Natural killer cell (primary cell): ENCODE measurements at regions not wholly inside any gene's neighbourhood (a gene's known extent, or its start where the extent isn't known, plus 50 kb on each side); places are given as distances from the start of the nearest gene placed in this dataset.
"Not testable (repeated sequence)": the region's sequence is repeated elsewhere in the genome, so short reads cannot be mapped to it uniquely, and the experiment has no call there.

Experiments used
- ATAC-seq, 3 donors: fragments of 150-1000 bp in 2 of 3; fragments of 200-7000 bp in 1 of 3; cut with Tn5 transposase; 1 replicate in 1 of 3; 2 replicates in 2 of 3; pipeline ENCODE4 v1.10.0; 2021; ENCODE audit warnings: mild to moderate bottlenecking in 2 of 3, moderate library complexity in 2 of 3
- DNase-seq, 2 donors: peaks; one replicate each; pipeline versions ENCODE4 v3.0.0 to v3.0.0-alpha.2; 2013 to 2021; ENCODE audit warnings: mixed read lengths in 1 of 2
- H3K27ac ChIP-seq: one replicate; pipeline ENCODE4 v1.5.1; 2013; ENCODE audit warnings: mild to moderate bottlenecking, low read length
- H3K27me3 ChIP-seq: one replicate; pipeline ENCODE4 v1.6.1; 2013; ENCODE audit warnings: low read length; ENCODE audit not compliant: control insufficient read depth, insufficient read depth
- H3K36me3 ChIP-seq: one replicate; pipeline ENCODE4 v1.6.1; 2013; ENCODE audit warnings: low read length; ENCODE audit not compliant: control insufficient read depth, insufficient read depth
- H3K4me1 ChIP-seq: one replicate; pipeline ENCODE4 v1.6.1; 2013; ENCODE audit warnings: low read length; ENCODE audit not compliant: control insufficient read depth, insufficient read depth
- H3K4me3 ChIP-seq: one replicate; pipeline ENCODE4 v1.5.1; 2013; ENCODE audit warnings: low read length
- H3K9me3 ChIP-seq: one replicate; pipeline ENCODE4 v1.6.1; 2013; ENCODE audit warnings: low read length; ENCODE audit not compliant: control insufficient read depth, insufficient read depth
- H3K27ac Mint-ChIP-seq, 2 donors: one replicate each; pipeline ENCODE4 v1.8.0; 2022; ENCODE audit warnings: mild to moderate bottlenecking in 2 of 2, mixed read lengths in 2 of 2, moderate library complexity in 1 of 2
- H3K27me3 Mint-ChIP-seq, 2 donors: one replicate each; pipeline ENCODE4 v1.8.0; 2022; ENCODE audit warnings: low read depth in 2 of 2, mixed read lengths in 2 of 2
- H3K36me3 Mint-ChIP-seq: one replicate; pipeline ENCODE4 v1.8.0; 2022; ENCODE audit warnings: mixed read lengths
- H3K4me1 Mint-ChIP-seq, 2 donors: one replicate each; pipeline ENCODE4 v1.8.0; 2022; ENCODE audit warnings: mixed read lengths in 2 of 2
- H3K4me3 Mint-ChIP-seq: one replicate; pipeline ENCODE4 v1.8.0; 2022; ENCODE audit warnings: mild to moderate bottlenecking, moderate library complexity, mixed read lengths
- H3K9me3 Mint-ChIP-seq, 2 donors: one replicate each; pipeline ENCODE4 v1.8.0; 2022; ENCODE audit warnings: mixed read lengths in 2 of 2
- CTCF ChIP-seq: fragments of 200-600 bp; IDR thresholded peaks from one replicate; pipeline ENCODE4 v1.8.0; 2022; ENCODE audit warnings: antibody characterized with exemption
- WGBS: methylation state at CpG from one replicate; pipeline ENCODE4 v1.1.7; 2013; ENCODE audit warnings: missing lambda C conversion rate; ENCODE audit not compliant: insufficient coverage; 5-methylcytosine and 5-hydroxymethylcytosine counted together
- intact Hi-C: fragments of 100-400 bp; cut with micrococcal nuclease; formaldehyde crosslinking; loops from one replicate; pipeline ENCODE4 v1.14.2; 2022

GRCh38 chr7:125299003-125299765 lies 369.6 kb upstream of the POT1 start:
- no peaks in the 10 kb centered on the region for H3K27me3 Mint-ChIP-seq

GRCh38 chr7:125279961-125280360 lies 350.3 kb upstream of the POT1 start:
- DNase-seq: no peak
- intact Hi-C loops: no loop called here
- no peak overlapping the region for H3K27ac ChIP-seq
- 76% methylated on average over 2 of the region's 2 CpGs for WGBS
- H3K27me3 ChIP-seq: no peaks in the 10 kb centered on the region
- Mint-ChIP-seq H3K9me3 (peaks cover 0 to 2% of the 10 kb centered on the region in 2 donors), H3K27me3 (peaks cover 0 to 5% of the 10 kb centered on the region in 2 donors), H3K4me3 (no peak overlapping the region), H3K27ac (no peak overlapping the region), H3K4me1 (peaks cover 0 to 11% of the 10 kb centered on the region in 2 donors), H3K36me3 (no peaks in the 10 kb centered on the region)
- no peak for TF ChIP-seq CTCF
- H3K4me3 ChIP-seq: no peak overlapping the region
- no peaks in the 10 kb centered on the region for H3K36me3 ChIP-seq
- no peaks in the 10 kb centered on the region for H3K4me1 ChIP-seq
- ATAC-seq: no peak
- no peaks in the 10 kb centered on the region for H3K9me3 ChIP-seq

More at GRCh38 chr7:125299003-125299765, 369.6 kb upstream of the POT1 start:
- peaks cover 6 to 7% of the 10 kb centered on the region in 2 donors for H3K4me1 Mint-ChIP-seq
- Histone ChIP-seq H3K36me3 (no peaks in the 10 kb centered on the region), H3K4me1 (no peaks in the 10 kb centered on the region), H3K27ac (no peak overlapping the region), H3K4me3 (no peak overlapping the region), H3K27me3 (no peaks in the 10 kb centered on the region), H3K9me3 (peaks cover 3% of the 10 kb centered on the region)
- H3K36me3 Mint-ChIP-seq: no peaks in the 10 kb centered on the region
- WGBS: 94% methylated on average over 18 of the region's 18 CpGs
- H3K4me3 Mint-ChIP-seq: no peak overlapping the region
- ATAC-seq (no peak), DNase-seq (no peak)
- H3K27ac Mint-ChIP-seq: no peak overlapping the region
- TF ChIP-seq CTCF: no peak
- intact Hi-C loops: no loop called here
- H3K9me3 Mint-ChIP-seq: no peaks in the 10 kb centered on the region

GRCh38 chr7:125278318-125278717 lies 348.7 kb upstream of the POT1 start:
- Mint-ChIP-seq H3K4me3 (no peak overlapping the region), H3K4me1 (no peaks in the 10 kb centered on the region), H3K27ac (no peak overlapping the region), H3K9me3 (peaks cover 2 to 3% of the 10 kb centered on the region in 2 donors), H3K27me3 (peaks cover 0 to 5% of the 10 kb centered on the region in 2 donors), H3K36me3 (no peaks in the 10 kb centered on the region)
- DNase-seq (no peak), ATAC-seq (no peak)
- no peak overlapping the region for H3K27ac ChIP-seq
- TF ChIP-seq CTCF: no peak
- intact Hi-C loops: no loop called here
- H3K9me3 ChIP-seq: no peaks in the 10 kb centered on the region
- no peak overlapping the region for H3K4me3 ChIP-seq
- H3K4me1 ChIP-seq: no peaks in the 10 kb centered on the region
- H3K27me3 ChIP-seq: no peaks in the 10 kb centered on the region
- H3K36me3 ChIP-seq: no peaks in the 10 kb centered on the region
- WGBS: no CpG with 5 or more reads among the region's 1 CpG

- ATAC-seq, H3K27ac ChIP-seq, H3K27me3 ChIP-seq, H3K36me3 ChIP-seq, intact Hi-C loops, H3K4me3 Mint-ChIP-seq, H3K36me3 Mint-ChIP-seq, H3K27me3 Mint-ChIP-seq, DNase-seq, H3K4me1 Mint-ChIP-seq, H3K4me1 ChIP-seq, H3K9me3 Mint-ChIP-seq, H3K9me3 ChIP-seq, H3K4me3 ChIP-seq, H3K27ac Mint-ChIP-seq: not testable (repeated sequence)
- 91% methylated on average over 6 of the region's 6 CpGs for WGBS
These were observed 345.1 kb upstream of the POT1 start for GRCh38 chr7:125274742-125275141.

- H3K27me3 Mint-ChIP-seq, H3K27me3 ChIP-seq, H3K36me3 Mint-ChIP-seq, DNase-seq, H3K4me1 Mint-ChIP-seq, H3K4me3 Mint-ChIP-seq, H3K9me3 ChIP-seq, H3K4me1 ChIP-seq, H3K27ac Mint-ChIP-seq, intact Hi-C loops, H3K27ac ChIP-seq, ATAC-seq, H3K36me3 ChIP-seq, H3K4me3 ChIP-seq: not testable (repeated sequence)
- peaks cover 2 to 11% of the 10 kb centered on the region in 2 donors for H3K9me3 Mint-ChIP-seq
- WGBS: 94% methylated on average over 13 of the region's 13 CpGs
These were observed 334.7 kb upstream of the POT1 start for GRCh38 chr7:125264174-125264856.
